Gastroesophageal sphincter (tissue), 4 donors: ENCODE measurements at regions not wholly inside any gene's neighbourhood (a gene's known extent, or its start where the extent isn't known, plus 50 kb on each side); places are given as distances from the start of the nearest gene placed in this dataset.

Source experiments
- ATAC-seq: fragments of 150-250 bp; one replicate; pipeline ENCODE4 v1.9.1; 2016; ENCODE audit warnings: mild to moderate bottlenecking, moderate library complexity
- H3K27ac ChIP-seq, 4 donors: fragments of 200-600 bp; sonication (generic) in 3 of 4; 1 replicate in 3 of 4; 2 replicates in 1 of 4; pipeline ENCODE4 v1.5.1; 2016 to 2019
- H3K27me3 ChIP-seq: fragments of 200-600 bp; sonication (generic); one replicate; pipeline ENCODE4 v1.5.1; 2019
- H3K36me3 ChIP-seq, 2 donors: fragments of 200-600 bp; sonication (generic); one replicate each; pipeline ENCODE4 v1.5.1; 2019; ENCODE audit warnings: control low read depth in 1 of 2
- H3K4me1 ChIP-seq, 3 donors: fragments of 200-600 bp; sonication (generic); 1 replicate in 2 of 3; 2 replicates in 1 of 3; pipeline ENCODE4 v1.5.1; 2016 to 2019; ENCODE audit warnings: control low read depth in 2 of 3
- H3K4me3 ChIP-seq, 2 donors: fragments of 200-600 bp; sonication (generic); one replicate each; pipeline ENCODE4 v1.5.1; 2019; ENCODE audit warnings: mild to moderate bottlenecking in 1 of 2, moderate library complexity in 1 of 2
- H3K9me3 ChIP-seq, 3 donors: fragments of 200-600 bp; sonication (generic); one replicate each; pipeline ENCODE4 v1.5.1; 2017 to 2019; ENCODE audit warnings: control low read depth in 2 of 3
- CTCF ChIP-seq, 4 experiments: fragments of 200-600 bp in 2 of 4; fragments of 450-650 bp in 2 of 4; sonication (generic) in 1 of 4; IDR thresholded peaks; one replicate each; pipeline ENCODE4 v1.5.1; 2017 to 2019; ENCODE audit warnings: antibody characterized with exemption in 4 of 4, mild to moderate bottlenecking in 2 of 4, moderate library complexity in 2 of 4
- EP300 ChIP-seq: sonication (generic); formaldehyde crosslinking; IDR thresholded peaks from one replicate; pipeline ENCODE4 v1.6.1; 2017; ENCODE audit warnings: antibody characterized with exemption, mild to moderate bottlenecking
- POLR2A ChIP-seq, 2 donors: fragments of 450-650 bp; IDR thresholded peaks; one replicate each; pipeline ENCODE4 v1.6.1; 2017; ENCODE audit warnings: antibody characterized with exemption in 2 of 2, mild to moderate bottlenecking in 2 of 2, moderate library complexity in 1 of 2
- POLR2AphosphoS5 ChIP-seq: sonication (generic); formaldehyde crosslinking; IDR thresholded peaks from one replicate; pipeline ENCODE4 v1.6.1; 2017; ENCODE audit warnings: antibody characterized with exemption
- WGBS, 2 donors: methylation state at CpG; one replicate each; pipeline ENCODE4 v1.1.5; 2018; ENCODE audit warnings: low coverage in 1 of 2; 5-methylcytosine and 5-hydroxymethylcytosine counted together

- no peaks in the 10 kb centered on the region for H3K36me3 ChIP-seq
- H3K4me3 ChIP-seq: no peak overlapping the region
- H3K27me3 ChIP-seq: no peaks in the 10 kb centered on the region
- 60% methylated on average over 3 of the region's 3 CpGs for WGBS, 2 donors
- TF ChIP-seq POLR2A (IDR thresholded peaks at IDR 0.05) (no peak), POLR2AphosphoS5 (no peak), EP300 (no peak), CTCF (IDR thresholded peaks at IDR 0.05) (no peak)
- no peak for ATAC-seq
- no peak overlapping the region for H3K27ac ChIP-seq
- H3K4me1 ChIP-seq: no peaks in the 10 kb centered on the region
- H3K9me3 ChIP-seq: no peaks in the 10 kb centered on the region
Observed at GRCh38 chr14:87816416-87816815, 176.6 kb downstream of the GALC start.

DNA sequence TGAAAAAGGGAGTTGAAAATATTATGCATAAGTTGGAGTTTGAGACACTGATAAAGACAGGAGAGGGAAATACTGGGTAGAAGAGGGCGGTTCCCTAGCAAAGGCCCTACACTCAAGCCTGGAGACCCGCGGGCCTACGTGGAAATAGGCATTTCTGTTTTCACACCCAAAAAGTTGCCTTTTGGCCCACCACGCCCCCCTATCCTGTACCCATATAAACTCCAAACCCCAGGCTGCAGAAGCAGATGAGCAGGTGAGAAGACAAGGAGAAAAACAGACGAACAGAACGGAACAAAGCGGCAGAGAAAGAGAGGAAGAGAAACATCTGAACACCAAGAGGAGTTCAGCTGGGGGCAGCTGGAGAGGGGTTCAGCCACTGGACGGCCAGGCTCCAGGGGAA, 177.9 kb downstream of the GALC start:
- ATAC-seq: no peak
- 74 to 83% methylated on average over 2 to 9 of the region's 9 CpGs for WGBS, 2 donors

GRCh38 chr14:87813686-87814085, 179.3 kb downstream of the GALC start:
- TF ChIP-seq POLR2A (IDR thresholded peaks at IDR 0.05) (no peak), CTCF (IDR thresholded peaks at IDR 0.05) (no peak), POLR2AphosphoS5 (no peak), EP300 (no peak)
- H3K4me3 ChIP-seq: no peak overlapping the region
- no peaks in the 10 kb centered on the region for H3K4me1 ChIP-seq
- no peaks in the 10 kb centered on the region for H3K27me3 ChIP-seq
- H3K36me3 ChIP-seq: no peaks in the 10 kb centered on the region
- H3K27ac ChIP-seq: no peak overlapping the region
- 61 to 77% methylated on average over 4 of the region's 4 CpGs for WGBS, 2 donors
- ATAC-seq: no peak
- H3K9me3 ChIP-seq: no peaks in the 10 kb centered on the region

More for the DNA sequence above, 177.9 kb downstream of the GALC start:
- Histone ChIP-seq H3K27ac (no peak overlapping the region), H3K4me3 (no peak overlapping the region), H3K9me3 (no peaks in the 10 kb centered on the region), H3K4me1 (no peaks in the 10 kb centered on the region), H3K36me3 (no peaks in the 10 kb centered on the region), H3K27me3 (no peaks in the 10 kb centered on the region)
- no peak for TF ChIP-seq POLR2A (IDR thresholded peaks at IDR 0.05)
- no peak for TF ChIP-seq EP300
- no peak for TF ChIP-seq POLR2AphosphoS5
- TF ChIP-seq CTCF (IDR thresholded peaks at IDR 0.05): no peak

GRCh38 chr14:87813211-87813610, 179.8 kb downstream of the GALC start:
- Histone ChIP-seq H3K4me3 (no peak overlapping the region), H3K36me3 (no peaks in the 10 kb centered on the region), H3K27ac (no peak overlapping the region), H3K27me3 (no peaks in the 10 kb centered on the region), H3K4me1 (no peaks in the 10 kb centered on the region), H3K9me3 (no peaks in the 10 kb centered on the region)
- 44 to 50% methylated on average over 1 of the region's 1 CpG for WGBS, 2 donors
- TF ChIP-seq EP300 (no peak), CTCF (IDR thresholded peaks at IDR 0.05) (no peak), POLR2AphosphoS5 (no peak), POLR2A (IDR thresholded peaks at IDR 0.05) (no peak)
- no peak for ATAC-seq

DNA sequence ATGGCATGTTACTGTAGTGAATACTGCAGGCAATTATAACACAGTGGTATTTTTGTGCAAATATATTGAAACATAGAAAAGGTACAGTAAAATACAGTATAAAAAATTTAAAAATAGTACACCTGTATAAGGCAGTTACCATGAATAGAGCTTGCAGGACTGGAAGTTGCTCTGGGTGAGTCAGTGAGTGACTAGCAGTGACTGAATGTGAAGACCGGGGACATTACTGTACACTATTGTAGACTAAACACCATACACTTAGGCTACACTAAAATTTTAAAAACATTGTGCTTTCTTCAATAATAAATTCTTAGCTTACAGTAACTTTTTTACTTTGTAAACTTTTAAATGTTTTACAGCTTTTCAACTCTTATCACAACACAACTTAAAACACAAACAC, 181.7 kb downstream of the GALC start:
- 73 to 91% methylated on average over 1 of the region's 1 CpG for WGBS, 2 donors
- no peak overlapping the region for H3K27ac ChIP-seq

More for the DNA sequence above, 181.7 kb downstream of the GALC start:
- no peaks in the 10 kb centered on the region for H3K36me3 ChIP-seq
- TF ChIP-seq EP300 (no peak), CTCF (IDR thresholded peaks at IDR 0.05) (no peak), POLR2AphosphoS5 (no peak), POLR2A (IDR thresholded peaks at IDR 0.05) (no peak)
- no peaks in the 10 kb centered on the region for H3K4me1 ChIP-seq
- no peak for ATAC-seq
- no peaks in the 10 kb centered on the region for H3K9me3 ChIP-seq
- no peak overlapping the region for H3K4me3 ChIP-seq
- H3K27me3 ChIP-seq: no peaks in the 10 kb centered on the region
